GM21723 (cell line): ENCODE measurements at regions not wholly inside any gene's neighbourhood (a gene's known extent, or its start where the extent isn't known, plus 50 kb on each side); places are given as distances from the start of the nearest gene placed in this dataset.

Experiments
- ATAC-seq: cut with Tn5 transposase; IDR thresholded peaks from one replicate; pipeline ENCODE4 v1.9.1; 2021; ENCODE audit warnings: mild to moderate bottlenecking, moderate library complexity; ENCODE audit not compliant: unreplicated experiment

- no peak for ATAC-seq
Measured at GRCh38 chr9:515665-516064, 301.0 kb downstream of the DOCK8 start.

- ATAC-seq = no peak
Measured at GRCh38 chr9:517993-518392, 303.3 kb downstream of the DOCK8 start.

- ATAC-seq = no peak
Measured at GRCh38 chr9:518540-518939, 303.9 kb downstream of the DOCK8 start.

- ATAC-seq = no peak
Measured at GRCh38 chr9:519579-519978, 304.9 kb downstream of the DOCK8 start.

GRCh38 chr9:520302-520701 lies 305.6 kb downstream of the DOCK8 start:
- ATAC-seq = no peak

GRCh38 chr9:522190-522589 lies 307.5 kb downstream of the DOCK8 start:
- no peak for ATAC-seq

- no peak for ATAC-seq
Measured at GRCh38 chr9:522658-523057, 308.0 kb downstream of the DOCK8 start.

GRCh38 chr9:523444-523843 lies 308.8 kb downstream of the DOCK8 start:
- ATAC-seq = no peak

GRCh38 chr9:524008-524407 lies 309.3 kb downstream of the DOCK8 start:
- no peak for ATAC-seq

- no peak for ATAC-seq
Measured at GRCh38 chr9:526904-527591, 312.4 kb downstream of the DOCK8 start.

GRCh38 chr9:529731-530130 lies 311.8 kb upstream of the DMRT1 start:
- no peak for ATAC-seq

- no peak for ATAC-seq
Measured at GRCh38 chr9:530681-531080, 310.8 kb upstream of the DMRT1 start.

GRCh38 chr9:532707-533106 lies 308.8 kb upstream of the DMRT1 start:
- ATAC-seq = no peak

GRCh38 chr9:534886-535285 lies 306.6 kb upstream of the DMRT1 start:
- no peak for ATAC-seq

- ATAC-seq = no peak
Measured at GRCh38 chr9:535356-535755, 306.1 kb upstream of the DMRT1 start.

- ATAC-seq = no peak
Measured at GRCh38 chr9:536597-537511, 304.6 kb upstream of the DMRT1 start.

- no peak for ATAC-seq
Measured at GRCh38 chr9:543478-543877, 298.0 kb upstream of the DMRT1 start.

- no peak for ATAC-seq
Measured at GRCh38 chr9:545480-545879, 296.0 kb upstream of the DMRT1 start.

GRCh38 chr9:546235-546634 lies 295.3 kb upstream of the DMRT1 start:
- no peak for ATAC-seq

GRCh38 chr9:546797-547223 lies 294.7 kb upstream of the DMRT1 start:
- ATAC-seq = no peak

GRCh38 chr9:547314-547713 lies 294.2 kb upstream of the DMRT1 start:
- no peak for ATAC-seq

GRCh38 chr9:549455-549997 lies 292.0 kb upstream of the DMRT1 start:
- ATAC-seq = no peak
